NCI-H526 (cell line): ENCODE measurements at regions not wholly inside any gene's neighbourhood (a gene's known extent, or its start where the extent isn't known, plus 50 kb on each side); places are given as distances from the start of the nearest gene placed in this dataset.

Experiments used
- DNase-seq, 2 experiments: peaks; one replicate each; lab custom pipeline; 2025; lab: John Stamatoyannopoulos, UW

DNA sequence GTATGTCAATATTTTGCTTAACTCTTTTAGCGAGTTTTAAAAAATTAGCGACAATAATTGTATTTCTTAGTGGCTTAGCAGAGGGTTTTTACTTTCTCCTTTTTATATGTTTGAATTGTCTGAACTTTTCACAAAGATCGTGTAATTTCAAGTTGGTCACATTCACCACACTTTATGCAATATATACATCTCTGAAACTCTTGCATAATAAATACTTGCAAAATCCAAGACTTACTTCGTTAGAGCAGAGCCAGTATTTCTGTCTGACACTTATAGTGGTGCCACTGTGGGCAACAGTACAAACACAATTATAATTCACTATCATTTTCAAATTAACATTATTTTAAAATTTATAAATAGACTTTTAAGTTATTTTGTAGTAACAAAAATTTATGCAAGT lies 62.0 kb downstream of the SUCNR1 start:
- DNase-seq, result no peak

- no peak for DNase-seq
Observed at GRCh38 chr3:151940481-151940880, 67.0 kb downstream of the SUCNR1 start.

DNA sequence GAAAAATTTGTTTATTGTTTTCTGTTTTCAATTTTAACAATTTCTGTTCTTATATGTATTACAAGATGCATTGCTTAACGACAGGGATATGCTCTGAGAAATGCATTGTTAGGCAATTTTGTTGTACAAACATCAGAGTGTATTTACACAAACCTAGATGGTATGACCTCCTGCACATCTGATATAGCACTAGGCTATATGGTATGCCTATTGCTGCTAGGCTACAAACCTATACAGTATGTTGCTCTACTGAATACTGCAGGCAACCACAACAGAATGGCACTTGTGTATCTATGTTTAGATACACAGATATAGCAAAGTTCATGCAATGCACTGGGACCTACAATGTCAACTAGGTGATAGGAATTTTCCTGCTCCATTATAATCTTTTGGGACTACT lies 70.1 kb downstream of the SUCNR1 start:
- DNase-seq, result no peak

DNA sequence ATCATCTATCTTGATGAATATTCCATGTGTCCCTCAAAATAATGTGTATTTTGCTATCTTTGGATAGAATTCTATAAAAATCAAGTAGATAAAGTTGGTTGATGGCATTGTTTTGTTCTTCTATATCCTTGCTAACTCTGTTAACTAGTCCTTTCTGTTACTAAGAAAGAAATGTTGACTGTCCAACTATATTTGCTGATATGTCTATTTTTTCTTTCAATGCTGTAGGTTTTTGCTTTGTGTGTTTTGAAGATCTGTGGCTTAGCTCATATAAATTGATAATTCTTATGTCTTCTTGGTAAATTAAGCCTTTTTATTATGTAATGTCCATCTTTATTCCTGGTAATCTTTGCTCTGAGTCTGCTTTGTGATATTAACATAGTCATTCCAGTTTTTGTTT lies 70.9 kb downstream of the SUCNR1 start:
- DNase-seq, result no peak

- no peak for DNase-seq
Observed at GRCh38 chr3:151946606-151947005, 73.2 kb downstream of the SUCNR1 start.

DNA sequence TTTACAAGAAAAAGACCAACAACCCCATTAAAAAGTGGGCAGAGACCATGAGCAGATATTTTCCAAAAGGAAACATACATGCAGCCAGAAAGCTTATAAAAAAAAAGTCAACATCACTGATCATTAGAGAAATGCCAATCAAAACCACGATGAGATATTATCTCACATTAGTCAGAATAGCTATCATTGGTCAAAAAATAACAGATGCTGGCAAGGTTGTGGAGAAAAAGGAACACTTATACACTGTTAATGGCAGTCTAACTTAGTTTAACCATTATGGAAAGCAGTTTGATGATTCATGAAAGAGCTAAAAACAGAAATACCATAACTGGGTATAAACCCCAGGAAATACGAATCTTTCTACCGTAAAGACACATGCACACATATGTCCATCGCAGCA lies 76.3 kb downstream of the SUCNR1 start:
- DNase-seq, result no peak

DNA sequence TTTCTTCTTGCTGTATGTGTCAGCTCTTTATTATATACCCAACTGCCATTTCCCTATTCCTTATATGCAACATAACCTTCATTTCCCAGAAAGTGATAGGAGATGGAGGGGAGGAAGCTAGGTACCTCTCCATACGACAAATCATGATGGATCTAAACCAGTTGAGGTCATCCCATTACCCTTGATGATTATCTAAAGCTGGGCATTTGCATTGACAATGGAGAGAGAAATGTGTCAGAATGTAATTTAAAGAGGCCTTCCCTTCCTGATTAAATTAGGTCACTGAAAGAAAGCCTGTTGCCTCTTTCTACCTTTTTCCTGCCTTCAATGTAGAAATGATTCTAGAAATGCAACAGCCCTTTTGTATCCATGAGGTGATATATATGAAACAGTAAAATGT lies 81.9 kb downstream of the SUCNR1 start:
- DNase-seq, result no peak

- DNase-seq, result no peak
Observed at GRCh38 chr3:151960961-151961580, 87.6 kb downstream of the SUCNR1 start.

GRCh38 chr3:151962352-151962751 lies 88.9 kb downstream of the SUCNR1 start:
- DNase-seq, result no peak

GRCh38 chr3:151962912-151963311 lies 89.5 kb downstream of the SUCNR1 start:
- no peak for DNase-seq

- no peak for DNase-seq
Observed at GRCh38 chr3:151964743-151965142, 91.3 kb downstream of the SUCNR1 start.

GRCh38 chr3:151969026-151969642 lies 95.7 kb downstream of the SUCNR1 start:
- no peak for DNase-seq

DNA sequence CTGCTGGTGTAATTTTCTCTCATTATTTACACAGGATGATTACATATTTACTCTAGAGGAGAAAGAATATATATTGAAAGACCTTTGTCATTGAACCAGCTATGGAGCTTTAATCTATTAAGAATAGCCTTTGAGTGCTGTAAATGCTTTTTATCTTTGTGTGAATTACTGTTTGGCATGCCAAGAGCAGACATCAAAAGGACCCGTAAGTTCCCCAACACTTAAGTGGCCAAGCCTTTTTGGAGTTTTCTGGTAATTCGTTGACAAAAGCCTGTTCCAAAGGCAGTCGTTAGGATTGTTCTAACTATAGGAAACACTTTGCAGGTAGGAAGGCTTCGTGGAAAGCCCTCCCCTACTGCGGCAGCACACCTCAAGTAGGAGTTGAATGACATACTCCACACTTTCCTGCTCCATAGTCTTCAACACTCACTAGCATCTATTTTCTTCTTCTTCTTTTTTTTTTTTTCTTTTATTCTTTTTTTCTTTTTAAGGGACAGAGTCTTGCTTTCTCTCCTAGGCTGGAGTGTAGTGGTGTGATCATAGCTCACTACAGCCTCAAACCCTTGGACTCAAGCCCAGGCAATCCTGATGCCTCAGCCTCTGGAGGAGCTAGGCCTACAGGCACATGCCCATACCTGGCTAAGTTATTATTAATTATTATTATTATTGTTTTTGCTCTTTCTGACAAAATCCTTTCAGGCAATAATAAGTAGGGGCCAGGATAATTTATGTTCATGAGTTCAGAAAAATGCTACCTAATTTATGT lies 98.6 kb downstream of the SUCNR1 start:
- no peak for DNase-seq

- no peak for DNase-seq
Observed at GRCh38 chr3:151974067-151974466, 100.6 kb downstream of the SUCNR1 start.

GRCh38 chr3:151976211-151977050 lies 103.0 kb downstream of the SUCNR1 start:
- DNase-seq, result no peak

DNA sequence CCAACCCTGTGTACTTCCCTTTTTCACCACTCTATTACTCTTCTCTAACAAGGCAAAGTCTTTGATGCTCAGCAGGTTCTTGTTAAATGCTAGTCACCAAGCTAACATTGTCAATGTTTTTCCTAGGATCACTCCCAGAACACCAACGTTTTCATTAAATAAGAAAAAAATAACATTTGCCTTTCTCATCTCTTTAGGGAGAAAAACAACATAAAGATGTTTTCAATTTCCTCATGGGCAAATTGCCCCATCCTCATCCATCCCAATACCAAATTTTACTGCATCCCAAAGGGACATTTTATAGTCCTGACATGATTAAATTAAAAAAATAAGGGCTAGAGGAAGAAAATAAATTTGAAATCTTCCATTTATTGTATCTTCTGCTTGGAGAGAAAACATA lies 106.5 kb downstream of the SUCNR1 start:
- no peak for DNase-seq

GRCh38 chr3:151983538-151983937 lies 110.1 kb downstream of the SUCNR1 start:
- DNase-seq, result no peak

DNA sequence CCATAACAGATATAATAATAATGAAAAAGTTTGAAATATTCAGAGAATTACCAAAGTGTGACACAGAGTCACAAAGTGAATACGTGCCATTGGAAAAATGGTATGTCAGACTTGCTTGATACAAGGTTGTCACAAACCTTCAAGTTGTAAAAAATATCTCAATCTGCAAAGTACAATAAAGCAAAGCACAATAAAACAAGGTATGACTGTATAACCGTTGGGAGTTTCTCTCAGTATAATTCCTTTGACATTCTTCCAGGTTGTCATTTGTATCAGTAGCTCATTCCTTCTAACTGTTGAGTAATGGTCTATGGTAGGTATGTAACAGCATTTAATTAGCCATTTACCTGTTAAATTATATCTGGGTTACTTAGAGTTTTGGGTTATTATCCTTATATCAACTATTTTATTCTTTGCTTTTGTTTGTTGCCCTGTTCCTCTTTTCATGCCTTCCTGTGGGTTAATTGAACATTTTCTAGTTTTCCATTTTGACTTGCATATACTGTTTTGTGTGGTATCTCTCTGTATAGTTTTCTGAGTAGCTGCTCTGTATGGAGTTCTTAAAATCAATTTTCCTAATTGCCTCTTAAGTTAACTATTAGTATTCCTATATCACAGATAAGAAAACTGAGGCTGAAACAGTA lies 112.5 kb downstream of the SUCNR1 start:
- no peak for DNase-seq

DNA sequence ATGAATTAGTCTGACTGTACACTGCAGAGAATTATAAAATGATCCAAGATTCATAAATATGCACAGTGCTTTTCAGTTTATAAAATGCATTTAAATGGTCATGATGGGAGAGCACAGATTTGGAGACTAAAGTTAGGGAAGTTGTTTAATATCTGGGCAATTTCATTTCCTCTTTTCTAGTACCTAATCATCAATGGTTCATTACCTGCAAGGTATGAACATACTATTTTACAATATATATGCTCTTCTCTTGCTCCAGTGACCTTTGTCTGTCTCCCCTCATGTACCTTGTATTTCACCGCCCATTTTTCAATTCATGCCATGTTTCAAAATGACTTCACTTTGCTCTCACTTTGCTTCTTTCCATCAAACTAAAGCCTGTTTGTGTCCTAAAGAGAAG lies 114.5 kb downstream of the SUCNR1 start:
- DNase-seq, result no peak

- DNase-seq, result no peak
Observed at GRCh38 chr3:151989621-151990020, 116.2 kb downstream of the SUCNR1 start.

DNA sequence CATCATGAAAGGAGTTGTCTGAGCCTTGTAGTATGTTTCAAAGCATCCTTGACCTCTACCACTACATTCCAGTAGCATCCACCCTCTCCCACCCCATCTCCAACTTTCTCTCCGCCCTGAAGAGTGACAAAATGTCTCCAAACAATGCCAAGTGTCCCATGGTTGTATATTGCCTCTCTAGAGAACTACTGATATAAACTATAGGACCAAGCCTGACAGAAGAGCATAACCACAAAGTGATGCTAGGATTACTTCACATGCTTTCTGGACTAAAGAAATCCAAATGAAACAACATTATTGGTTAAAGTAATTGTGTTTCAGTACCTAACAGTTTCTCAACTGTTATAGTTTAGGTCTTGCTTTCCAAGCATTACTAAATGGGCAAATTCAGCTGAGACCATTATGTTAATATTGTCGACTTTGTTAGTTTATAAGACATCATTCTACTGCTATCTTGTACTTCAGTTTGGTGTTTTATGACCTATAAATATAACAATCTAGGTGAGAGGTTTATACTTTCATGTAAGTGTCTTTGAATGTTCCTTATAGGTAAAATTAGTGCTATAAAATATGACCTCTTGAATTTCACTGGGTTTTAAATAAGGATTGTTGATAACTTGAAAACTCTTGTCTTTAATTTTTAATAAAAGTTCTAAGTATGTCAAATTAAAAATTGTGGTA lies 117.4 kb downstream of the SUCNR1 start:
- DNase-seq, result no peak
